GM12801 (cell line): ENCODE measurements at regions not wholly inside any gene's neighbourhood (a gene's known extent, or its start where the extent isn't known, plus 50 kb on each side); places are given as distances from the start of the nearest gene placed in this dataset.

Experiments used
- TF ChIP-seq, protein P1 (sequence below): IDR thresholded peaks from one replicate; pipeline ENCODE4 v1.5.1; 2011; ENCODE audit warnings: control low read depth; ENCODE audit not compliant: insufficient read length; ENCODE audit errors: extremely low read depth

DNA sequence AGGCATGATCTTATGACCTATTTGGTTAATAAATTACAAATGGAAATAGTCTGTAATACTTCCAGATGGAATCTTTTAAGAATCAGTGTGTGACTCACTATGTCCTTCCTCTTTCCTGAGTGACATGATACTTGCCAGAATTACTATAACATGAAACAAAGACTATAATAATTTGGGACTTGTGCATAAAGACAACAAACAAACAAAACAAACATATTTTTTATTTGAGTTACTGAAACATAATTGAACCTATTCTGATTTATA is 1268.1 kb downstream of the OTOL1 start:
- TF ChIP-seq, protein P1, sequence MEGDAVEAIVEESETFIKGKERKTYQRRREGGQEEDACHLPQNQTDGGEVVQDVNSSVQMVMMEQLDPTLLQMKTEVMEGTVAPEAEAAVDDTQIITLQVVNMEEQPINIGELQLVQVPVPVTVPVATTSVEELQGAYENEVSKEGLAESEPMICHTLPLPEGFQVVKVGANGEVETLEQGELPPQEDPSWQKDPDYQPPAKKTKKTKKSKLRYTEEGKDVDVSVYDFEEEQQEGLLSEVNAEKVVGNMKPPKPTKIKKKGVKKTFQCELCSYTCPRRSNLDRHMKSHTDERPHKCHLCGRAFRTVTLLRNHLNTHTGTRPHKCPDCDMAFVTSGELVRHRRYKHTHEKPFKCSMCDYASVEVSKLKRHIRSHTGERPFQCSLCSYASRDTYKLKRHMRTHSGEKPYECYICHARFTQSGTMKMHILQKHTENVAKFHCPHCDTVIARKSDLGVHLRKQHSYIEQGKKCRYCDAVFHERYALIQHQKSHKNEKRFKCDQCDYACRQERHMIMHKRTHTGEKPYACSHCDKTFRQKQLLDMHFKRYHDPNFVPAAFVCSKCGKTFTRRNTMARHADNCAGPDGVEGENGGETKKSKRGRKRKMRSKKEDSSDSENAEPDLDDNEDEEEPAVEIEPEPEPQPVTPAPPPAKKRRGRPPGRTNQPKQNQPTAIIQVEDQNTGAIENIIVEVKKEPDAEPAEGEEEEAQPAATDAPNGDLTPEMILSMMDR: no peak

DNA sequence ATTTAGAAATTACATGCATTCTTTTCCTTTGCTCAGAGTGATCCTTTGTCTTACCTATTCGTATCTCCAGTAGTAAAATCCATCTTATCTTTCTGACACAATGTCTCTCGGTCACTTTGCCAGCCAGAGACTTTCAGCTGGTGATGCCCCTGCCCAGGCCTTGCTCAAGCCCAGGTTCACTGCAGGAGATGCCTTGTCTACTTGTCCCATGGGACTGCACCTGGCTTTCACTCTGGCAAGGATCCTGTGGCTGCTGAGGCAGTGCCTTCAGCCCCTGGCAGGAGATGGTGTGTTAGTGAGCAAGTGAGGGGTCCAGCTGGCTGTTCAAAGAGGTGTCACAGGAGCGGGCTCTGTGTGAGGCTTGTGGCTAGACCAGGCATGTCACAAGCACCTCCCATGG is 1268.9 kb downstream of the OTOL1 start:
- TF ChIP-seq, protein P1: no peak

DNA sequence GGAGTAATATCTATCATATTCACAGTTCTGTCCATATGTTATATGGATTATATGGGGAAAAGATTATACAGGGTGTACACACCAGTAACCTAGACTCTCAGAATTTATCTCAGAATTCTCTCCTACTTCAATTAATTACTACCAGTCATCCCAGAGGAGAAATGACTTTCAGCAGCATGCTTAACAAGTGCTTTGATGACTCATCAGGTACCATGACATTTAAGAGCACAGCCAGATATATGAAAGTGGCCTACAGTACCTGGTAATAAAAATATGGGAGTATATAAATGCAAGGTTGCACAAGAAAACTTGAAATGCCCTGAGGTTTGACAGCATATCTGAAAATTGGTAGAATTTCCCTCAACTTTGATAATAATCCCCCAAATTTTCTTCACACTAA is 1273.0 kb downstream of the OTOL1 start:
- TF ChIP-seq, protein P1: no peak

DNA sequence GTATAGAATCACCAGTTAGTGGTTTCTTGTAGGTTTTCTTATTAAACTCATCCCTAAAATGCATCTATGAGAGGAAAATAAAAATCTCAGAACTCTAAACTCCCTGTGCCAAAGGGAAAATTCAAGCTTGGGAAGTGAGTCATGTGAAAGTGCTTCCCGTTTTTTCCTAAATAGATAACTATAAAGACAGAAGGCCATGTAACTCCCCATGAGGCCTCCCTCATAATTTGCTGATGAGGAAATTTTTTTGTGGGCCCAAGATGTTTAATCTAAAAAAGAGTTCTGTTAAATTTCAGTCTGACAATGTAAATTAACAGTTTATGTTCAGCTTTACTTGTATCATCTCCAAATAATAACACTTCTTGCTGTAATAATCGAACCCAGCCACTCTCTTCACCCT is 1273.9 kb downstream of the OTOL1 start:
- TF ChIP-seq, protein P1: no peak

DNA sequence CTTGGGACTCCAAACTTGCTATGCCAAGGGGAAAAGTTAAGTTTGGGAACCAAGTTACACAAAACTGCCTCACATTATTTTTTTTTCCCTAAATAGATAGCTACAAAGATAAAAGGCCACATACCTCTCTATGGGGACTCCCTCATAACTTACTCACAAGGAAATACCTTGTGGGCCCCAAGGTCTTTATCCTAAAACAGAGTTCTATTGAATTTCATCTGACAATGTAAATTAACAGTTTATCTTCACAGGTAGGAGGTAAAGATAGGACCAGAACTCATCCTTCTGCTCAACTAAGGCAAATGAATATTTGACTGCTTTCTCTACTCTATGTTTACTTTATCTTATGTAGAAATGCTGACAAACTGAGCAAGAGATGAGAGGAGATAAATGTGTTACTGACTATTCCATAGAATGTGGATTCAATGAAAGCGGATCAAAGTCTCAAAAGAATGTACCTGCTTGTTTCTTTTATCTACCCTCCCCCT is 1278.0 kb downstream of the OTOL1 start:
- TF ChIP-seq, protein P1: no peak

DNA sequence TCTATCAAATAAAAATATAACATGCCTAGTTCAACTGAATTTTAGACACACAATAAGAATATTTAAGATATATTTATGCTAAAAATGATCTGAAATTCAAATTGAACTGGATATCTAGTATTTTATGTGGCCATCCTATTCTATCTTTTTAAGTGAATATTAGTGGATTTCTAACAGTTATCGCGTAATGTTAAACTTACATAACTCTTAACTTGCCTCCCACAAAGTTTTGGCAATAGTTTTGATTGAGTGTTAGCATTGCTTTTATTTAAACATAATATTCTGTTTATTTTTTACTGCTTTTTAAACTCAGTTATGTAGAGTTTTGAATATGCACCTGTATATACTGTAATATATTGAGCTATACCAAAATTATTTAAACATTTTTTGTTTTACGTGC is 1279.5 kb downstream of the OTOL1 start:
- TF ChIP-seq, protein P1: no peak

DNA sequence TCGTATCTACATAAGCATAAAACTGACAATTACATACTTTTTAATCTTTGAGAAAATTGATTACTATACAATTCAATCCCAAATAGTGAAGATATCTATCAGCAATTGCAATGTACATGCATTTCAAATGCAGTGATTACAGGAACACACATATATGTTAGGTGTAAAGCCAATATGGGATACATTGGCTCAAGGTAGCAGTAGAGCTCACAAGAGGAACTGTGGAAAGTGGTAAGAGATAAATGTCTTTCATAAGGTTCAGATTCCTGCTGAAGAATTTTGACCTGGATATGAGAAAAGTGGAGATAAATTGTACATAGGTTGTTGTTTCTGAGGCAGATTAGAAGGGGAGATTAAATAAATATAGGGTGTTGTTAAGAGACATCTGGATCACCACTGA is 1280.5 kb downstream of the OTOL1 start:
- TF ChIP-seq, protein P1: no peak

DNA sequence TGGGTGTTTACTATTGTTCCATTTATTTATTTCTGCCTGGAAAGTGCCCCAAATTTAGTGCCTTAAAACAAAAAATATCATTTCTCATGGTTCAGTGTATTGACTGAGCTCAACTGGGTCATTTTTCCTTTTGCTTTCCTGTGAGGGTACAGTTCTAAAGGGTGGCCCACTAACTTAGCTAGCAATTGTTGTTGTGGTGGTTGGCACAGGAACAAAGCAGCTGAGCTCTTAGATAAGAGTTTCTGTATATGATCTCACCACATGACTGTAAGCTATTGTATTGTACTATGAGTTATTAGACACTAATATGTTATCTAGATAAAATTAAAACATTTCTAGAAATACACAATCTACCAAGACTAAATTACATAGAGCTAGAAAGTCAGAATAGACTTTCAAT is 1283.7 kb downstream of the OTOL1 start:
- TF ChIP-seq, protein P1: no peak
